OCI-LY3 (cell line): ENCODE measurements at regions not wholly inside any gene's neighbourhood (a gene's known extent, or its start where the extent isn't known, plus 50 kb on each side); places are given as distances from the start of the nearest gene placed in this dataset.

ENCODE experiments used
- H2AFZ ChIP-seq: fragments of 200-600, 300-600 bp; shearing (Covaris generic); 2 replicates; pipeline ENCODE4 v1.6.0; 2014; ENCODE audit warnings: antibody characterized with exemption, low read depth, low read length
- H3K27ac ChIP-seq: fragments of 200-600, 300-600 bp; sonication (generic); 2 replicates; pipeline ENCODE4 v1.5.1; 2014; ENCODE audit warnings: mild to moderate bottlenecking, low read length, moderate library complexity, mixed read lengths
- H3K27me3 ChIP-seq: fragments of 200-600, 300-600 bp; sonication (generic); 2 replicates; pipeline ENCODE4 v1.6.1; 2014; ENCODE audit warnings: low read depth, low read length, mixed read lengths
- H3K36me3 ChIP-seq: fragments of 200-600, 300-600 bp; sonication (generic); replicated peaks from 2 replicates; pipeline ENCODE3; 2014; ENCODE audit warnings: low read depth, low read length, mixed read lengths
- H3K4me1 ChIP-seq: fragments of 300-600, 200-600 bp; sonication (generic); 2 replicates; pipeline ENCODE4 v1.6.1; 2014; ENCODE audit warnings: low read length, mixed read lengths
- H3K4me2 ChIP-seq: fragments of 200-600, 300-600 bp; sonication (generic); 2 replicates; pipeline ENCODE4 v1.6.1; 2014; ENCODE audit warnings: low read length, mixed read lengths
- H3K4me3 ChIP-seq: fragments of 300-600, 200-600 bp; sonication (generic); 2 replicates; pipeline ENCODE4 v1.5.1; 2014; ENCODE audit warnings: antibody characterized with exemption, mild to moderate bottlenecking, low read length, moderate library complexity
- H3K79me2 ChIP-seq: fragments of 300-600, 200-600 bp; shearing (Covaris generic); 2 replicates; pipeline ENCODE4 v1.6.1; 2014; ENCODE audit warnings: mild to moderate bottlenecking, low read length, mixed read lengths
- H3K9ac ChIP-seq: fragments of 300-600, 200-600 bp; shearing (Covaris generic); 2 replicates; pipeline ENCODE4 v1.6.0; 2014; ENCODE audit warnings: mild to moderate bottlenecking, low read length, moderate library complexity
- H3K9me3 ChIP-seq: fragments of 200-600, 300-600 bp; shearing (Covaris generic); 2 replicates; pipeline ENCODE4 v1.6.1; 2014; ENCODE audit warnings: low read length, mixed read lengths; ENCODE audit not compliant: insufficient read depth
- H4K20me1 ChIP-seq: fragments of 200-600, 300-600 bp; sonication (generic); 2 replicates; pipeline ENCODE4 v1.6.1; 2016; ENCODE audit warnings: low read length, mixed read lengths; ENCODE audit not compliant: insufficient read depth
- EZH2phosphoT487 ChIP-seq: fragments of 200-600 bp; shearing (Covaris generic); IDR thresholded peaks from 2 replicates; pipeline ENCODE4 v1.6.1; 2018; ENCODE audit warnings: antibody characterized with exemption, mixed run types, low read depth
- TF ChIP-seq, protein P1 (sequence below): fragments of 200-600, 300-600 bp; sonication (generic); IDR thresholded peaks from 2 replicates; pipeline ENCODE4 v1.5.1; 2014; ENCODE audit warnings: antibody characterized with exemption, low read length, low read depth

GRCh38 chr12:5178571-5178970 is 134.9 kb downstream of the KCNA5 start:
- no peaks in the 10 kb centered on the region for H3K4me1 ChIP-seq
- H2AFZ ChIP-seq: no peak overlapping the region
- no peak overlapping the region for H3K27ac ChIP-seq
- no peak overlapping the region for H3K4me2 ChIP-seq
- no peaks in the 10 kb centered on the region for H4K20me1 ChIP-seq
- TF ChIP-seq, protein P1, sequence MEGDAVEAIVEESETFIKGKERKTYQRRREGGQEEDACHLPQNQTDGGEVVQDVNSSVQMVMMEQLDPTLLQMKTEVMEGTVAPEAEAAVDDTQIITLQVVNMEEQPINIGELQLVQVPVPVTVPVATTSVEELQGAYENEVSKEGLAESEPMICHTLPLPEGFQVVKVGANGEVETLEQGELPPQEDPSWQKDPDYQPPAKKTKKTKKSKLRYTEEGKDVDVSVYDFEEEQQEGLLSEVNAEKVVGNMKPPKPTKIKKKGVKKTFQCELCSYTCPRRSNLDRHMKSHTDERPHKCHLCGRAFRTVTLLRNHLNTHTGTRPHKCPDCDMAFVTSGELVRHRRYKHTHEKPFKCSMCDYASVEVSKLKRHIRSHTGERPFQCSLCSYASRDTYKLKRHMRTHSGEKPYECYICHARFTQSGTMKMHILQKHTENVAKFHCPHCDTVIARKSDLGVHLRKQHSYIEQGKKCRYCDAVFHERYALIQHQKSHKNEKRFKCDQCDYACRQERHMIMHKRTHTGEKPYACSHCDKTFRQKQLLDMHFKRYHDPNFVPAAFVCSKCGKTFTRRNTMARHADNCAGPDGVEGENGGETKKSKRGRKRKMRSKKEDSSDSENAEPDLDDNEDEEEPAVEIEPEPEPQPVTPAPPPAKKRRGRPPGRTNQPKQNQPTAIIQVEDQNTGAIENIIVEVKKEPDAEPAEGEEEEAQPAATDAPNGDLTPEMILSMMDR: no peak
- no peak overlapping the region for H3K4me3 ChIP-seq
- H3K9me3 ChIP-seq: no peaks in the 10 kb centered on the region
- H3K36me3 ChIP-seq: no peaks in the 10 kb centered on the region
- peaks cover 24% of the 10 kb centered on the region for H3K27me3 ChIP-seq
- H3K79me2 ChIP-seq: no peaks in the 10 kb centered on the region
- no peak overlapping the region for H3K9ac ChIP-seq

- Histone ChIP-seq H2AFZ (no peak overlapping the region), H3K79me2 (no peaks in the 10 kb centered on the region), H3K4me2 (no peak overlapping the region), H3K27ac (no peak overlapping the region), H3K4me3 (no peak overlapping the region), H3K9me3 (no peaks in the 10 kb centered on the region), H3K9ac (no peak overlapping the region), H3K4me1 (no peaks in the 10 kb centered on the region), H3K27me3 (peaks cover 35% of the 10 kb centered on the region), H3K36me3 (no peaks in the 10 kb centered on the region), H4K20me1 (no peaks in the 10 kb centered on the region)
- TF ChIP-seq EZH2phosphoT487: no peak
- TF ChIP-seq, protein P1: no peak
These were observed 136.8 kb downstream of the KCNA5 start for GRCh38 chr12:5180496-5180895.

DNA sequence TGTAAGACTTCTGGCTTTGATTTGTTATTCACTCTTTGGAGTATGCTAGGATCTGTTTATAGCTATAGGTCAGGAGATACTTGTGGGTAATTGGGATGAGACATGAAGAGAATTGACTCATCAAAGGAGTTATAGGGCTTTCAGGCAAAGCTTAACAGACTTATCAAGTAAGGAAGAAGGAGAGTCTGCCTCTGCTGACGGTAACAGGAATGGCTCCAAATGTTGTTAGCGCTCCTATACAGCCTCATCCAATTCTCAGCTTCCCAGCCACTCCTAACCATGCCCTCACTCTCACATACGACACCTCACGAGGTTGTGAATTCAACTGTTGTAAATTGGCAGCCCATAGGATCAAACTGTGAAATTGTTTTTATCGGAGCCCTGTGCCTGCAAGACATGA is 140.5 kb downstream of the KCNA5 start:
- H3K4me2 ChIP-seq: no peak overlapping the region
- H3K27ac ChIP-seq: no peak overlapping the region
- H3K9me3 ChIP-seq: no peaks in the 10 kb centered on the region
- no peaks in the 10 kb centered on the region for H3K79me2 ChIP-seq
- no peak overlapping the region for H3K9ac ChIP-seq
- H4K20me1 ChIP-seq: no peaks in the 10 kb centered on the region
- no peak for TF ChIP-seq EZH2phosphoT487
- TF ChIP-seq, protein P1: no peak
- no peaks in the 10 kb centered on the region for H3K36me3 ChIP-seq
- peaks cover 43% of the 10 kb centered on the region for H3K27me3 ChIP-seq
- no peaks in the 10 kb centered on the region for H3K4me1 ChIP-seq
- H3K4me3 ChIP-seq: no peak overlapping the region
- H2AFZ ChIP-seq: no peak overlapping the region

DNA sequence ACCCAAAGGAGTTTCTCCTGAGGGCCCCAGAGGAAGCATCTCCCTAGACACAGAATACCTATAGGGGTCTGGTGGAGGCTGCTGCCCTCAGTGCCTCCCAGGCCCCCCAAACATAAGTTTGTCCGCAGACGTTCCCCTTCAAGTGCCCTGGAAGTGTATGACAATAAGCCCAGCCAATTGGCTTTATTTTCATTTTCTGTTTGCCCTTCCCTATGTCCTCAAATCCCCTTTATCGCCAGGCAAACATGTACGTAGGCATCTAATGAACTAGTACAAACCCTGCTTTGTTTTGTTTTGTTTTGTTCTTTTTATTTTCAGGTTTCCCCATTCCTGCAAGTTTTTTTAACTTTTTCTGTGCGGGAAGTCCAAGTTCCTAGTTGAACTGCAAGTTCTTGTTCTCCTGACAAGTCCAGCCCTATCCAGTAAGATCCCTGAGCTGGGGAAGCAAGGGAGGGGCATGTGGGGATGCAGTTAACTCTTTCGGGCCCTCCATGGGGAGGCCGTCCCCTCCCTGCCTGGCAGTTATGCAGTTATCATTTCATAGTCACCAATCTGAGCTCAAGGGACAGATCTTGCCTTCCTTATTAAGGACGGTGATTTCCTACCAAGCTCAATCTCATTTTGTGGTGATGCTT is 141.9 kb downstream of the KCNA5 start:
- TF ChIP-seq, protein P1: no peak
- no peak for TF ChIP-seq EZH2phosphoT487
- Histone ChIP-seq H3K9me3 (no peaks in the 10 kb centered on the region), H3K79me2 (no peaks in the 10 kb centered on the region), H2AFZ (no peak overlapping the region), H3K4me2 (no peak overlapping the region), H3K4me3 (no peak overlapping the region), H3K27me3 (peaks cover 38% of the 10 kb centered on the region), H4K20me1 (no peaks in the 10 kb centered on the region), H3K27ac (no peak overlapping the region), H3K36me3 (no peaks in the 10 kb centered on the region), H3K4me1 (no peaks in the 10 kb centered on the region), H3K9ac (no peak overlapping the region)
